ENCODE measurements at regions not wholly inside any gene's neighbourhood (a gene's known extent, or its start where the extent isn't known, plus 50 kb on each side); places are given as distances from the start of the nearest gene placed in this dataset.

DNA sequence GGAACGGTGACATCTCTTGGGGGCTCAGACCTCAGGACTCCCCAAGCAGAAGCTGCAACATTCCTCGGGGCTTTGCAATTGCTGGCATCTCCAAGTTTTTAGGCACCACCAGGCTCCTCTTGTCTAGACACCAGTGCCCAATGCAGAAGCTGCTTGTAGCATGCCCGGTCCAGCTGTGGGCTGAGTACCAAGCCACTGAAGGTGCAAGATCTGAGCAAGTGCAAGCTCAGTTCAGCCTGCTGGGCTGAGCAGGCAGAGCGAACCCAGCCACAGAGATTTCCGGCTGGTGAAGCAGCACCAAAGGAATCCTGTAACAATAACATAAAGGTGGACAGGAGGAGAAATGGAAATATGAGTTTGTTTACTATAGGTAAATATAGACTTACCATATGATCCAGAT, 995.4 kb upstream of the B3GALT2 start:
- no peaks in the 10 kb centered on the region for H3K36me3 ChIP-seq (ENCODE audit: control insufficient read depth in 3 of 3, insufficient read depth in 3 of 3, low read length in 3 of 3)
- no peak overlapping the region for H3K9ac ChIP-seq (ENCODE audit: low read depth in 1 of 3, low read length in 3 of 3)
- peaks cover 0 to 2% (median 0%) of the 10 kb centered on the region in 3 donors for H3K9me3 ChIP-seq (ENCODE audit: control insufficient read depth in 3 of 3, low read length in 3 of 3)
- H3K4me1 ChIP-seq (ENCODE audit: control insufficient read depth in 3 of 3, insufficient read depth in 3 of 3, low read length in 3 of 3): no peaks in the 10 kb centered on the region
- no peak overlapping the region for H3K4me3 ChIP-seq (ENCODE audit: low read length in 3 of 3)
- H3K27me3 ChIP-seq (ENCODE audit: control insufficient read depth in 3 of 3, insufficient read depth in 3 of 3, low read length in 3 of 3): no peaks in the 10 kb centered on the region
- no peak overlapping the region for H3K27ac ChIP-seq (ENCODE audit: low read depth, low read length)

- Histone ChIP-seq H3K9me3 (ENCODE audit: control insufficient read depth in 3 of 3, low read length in 3 of 3) (no peaks in the 10 kb centered on the region), H3K27ac (ENCODE audit: low read depth, low read length) (no peak overlapping the region), H3K4me3 (ENCODE audit: low read length in 3 of 3) (no peak overlapping the region), H3K27me3 (ENCODE audit: control insufficient read depth in 3 of 3, insufficient read depth in 3 of 3, low read length in 3 of 3) (no peaks in the 10 kb centered on the region), H3K4me1 (ENCODE audit: control insufficient read depth in 3 of 3, insufficient read depth in 3 of 3, low read length in 3 of 3) (no peaks in the 10 kb centered on the region), H3K36me3 (ENCODE audit: control insufficient read depth in 3 of 3, insufficient read depth in 3 of 3, low read length in 3 of 3) (no peaks in the 10 kb centered on the region), H3K9ac (ENCODE audit: low read depth in 1 of 3, low read length in 3 of 3) (no peak overlapping the region)
These were observed 989.8 kb upstream of the B3GALT2 start for GRCh38 chr1:194176212-194176611.

- no peak overlapping the region for H3K9ac ChIP-seq (ENCODE audit: low read depth in 1 of 3, low read length in 3 of 3)
- no peaks in the 10 kb centered on the region for H3K36me3 ChIP-seq (ENCODE audit: control insufficient read depth in 3 of 3, insufficient read depth in 3 of 3, low read length in 3 of 3)
- no peaks in the 10 kb centered on the region for H3K4me1 ChIP-seq (ENCODE audit: control insufficient read depth in 3 of 3, insufficient read depth in 3 of 3, low read length in 3 of 3)
- H3K9me3 ChIP-seq (ENCODE audit: control insufficient read depth in 3 of 3, low read length in 3 of 3): no peaks in the 10 kb centered on the region
- H3K27ac ChIP-seq (ENCODE audit: low read depth, low read length): no peak overlapping the region
- H3K4me3 ChIP-seq (ENCODE audit: low read length in 3 of 3): no peak overlapping the region
- H3K27me3 ChIP-seq (ENCODE audit: control insufficient read depth in 3 of 3, insufficient read depth in 3 of 3, low read length in 3 of 3): no peaks in the 10 kb centered on the region
These were observed 988.8 kb upstream of the B3GALT2 start for GRCh38 chr1:194175251-194175650.

GRCh38 chr1:194174528-194174927, 988.1 kb upstream of the B3GALT2 start:
- Histone ChIP-seq H3K4me1 (ENCODE audit: control insufficient read depth in 3 of 3, insufficient read depth in 3 of 3, low read length in 3 of 3) (no peaks in the 10 kb centered on the region), H3K9me3 (ENCODE audit: control insufficient read depth in 3 of 3, low read length in 3 of 3) (no peaks in the 10 kb centered on the region), H3K4me3 (ENCODE audit: low read length in 3 of 3) (no peak overlapping the region), H3K27ac (ENCODE audit: low read depth, low read length) (no peak overlapping the region), H3K9ac (ENCODE audit: low read depth in 1 of 3, low read length in 3 of 3) (no peak overlapping the region), H3K36me3 (ENCODE audit: control insufficient read depth in 3 of 3, insufficient read depth in 3 of 3, low read length in 3 of 3) (no peaks in the 10 kb centered on the region), H3K27me3 (ENCODE audit: control insufficient read depth in 3 of 3, insufficient read depth in 3 of 3, low read length in 3 of 3) (no peaks in the 10 kb centered on the region)

GRCh38 chr1:194171596-194171995, 985.2 kb upstream of the B3GALT2 start:
- Histone ChIP-seq H3K9me3 (ENCODE audit: control insufficient read depth in 3 of 3, low read length in 3 of 3) (no peaks in the 10 kb centered on the region), H3K27me3 (ENCODE audit: control insufficient read depth in 3 of 3, insufficient read depth in 3 of 3, low read length in 3 of 3) (no peaks in the 10 kb centered on the region), H3K4me3 (ENCODE audit: low read length in 3 of 3) (no peak overlapping the region), H3K9ac (ENCODE audit: low read depth in 1 of 3, low read length in 3 of 3) (no peak overlapping the region), H3K27ac (ENCODE audit: low read depth, low read length) (no peak overlapping the region), H3K4me1 (ENCODE audit: control insufficient read depth in 3 of 3, insufficient read depth in 3 of 3, low read length in 3 of 3) (no peaks in the 10 kb centered on the region), H3K36me3 (ENCODE audit: control insufficient read depth in 3 of 3, insufficient read depth in 3 of 3, low read length in 3 of 3) (no peaks in the 10 kb centered on the region)

- H3K4me3 ChIP-seq (ENCODE audit: low read length in 3 of 3): no peak overlapping the region
- H3K27me3 ChIP-seq (ENCODE audit: control insufficient read depth in 3 of 3, insufficient read depth in 3 of 3, low read length in 3 of 3): no peaks in the 10 kb centered on the region
- H3K27ac ChIP-seq (ENCODE audit: low read depth, low read length): no peak overlapping the region
- no peak overlapping the region for H3K9ac ChIP-seq (ENCODE audit: low read depth in 1 of 3, low read length in 3 of 3)
- no peaks in the 10 kb centered on the region for H3K36me3 ChIP-seq (ENCODE audit: control insufficient read depth in 3 of 3, insufficient read depth in 3 of 3, low read length in 3 of 3)
- no peaks in the 10 kb centered on the region for H3K9me3 ChIP-seq (ENCODE audit: control insufficient read depth in 3 of 3, low read length in 3 of 3)
- no peaks in the 10 kb centered on the region for H3K4me1 ChIP-seq (ENCODE audit: control insufficient read depth in 3 of 3, insufficient read depth in 3 of 3, low read length in 3 of 3)
These were observed 981.7 kb upstream of the B3GALT2 start for GRCh38 chr1:194167956-194168640.

DNA sequence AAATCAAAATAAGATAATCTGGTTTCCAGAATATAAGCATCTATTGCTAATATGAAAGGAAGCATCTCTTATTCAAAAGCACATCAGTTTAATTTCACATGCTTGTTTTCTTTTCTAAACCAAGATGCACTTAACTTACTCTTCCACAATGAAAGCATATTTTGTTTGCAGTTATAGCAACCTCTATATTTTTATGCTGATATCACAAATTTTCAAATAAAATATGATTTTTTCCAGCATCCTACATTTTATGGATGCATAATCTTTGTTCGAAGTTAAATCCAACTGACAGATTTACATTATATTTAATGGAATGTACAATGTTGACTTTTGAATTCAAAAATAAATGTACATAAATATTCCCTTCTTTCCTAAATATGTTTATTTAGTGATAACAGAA, 978.3 kb upstream of the B3GALT2 start:
- no peak overlapping the region for H3K4me3 ChIP-seq (ENCODE audit: low read length in 3 of 3)
- no peaks in the 10 kb centered on the region for H3K4me1 ChIP-seq (ENCODE audit: control insufficient read depth in 3 of 3, insufficient read depth in 3 of 3, low read length in 3 of 3)
- H3K36me3 ChIP-seq (ENCODE audit: control insufficient read depth in 3 of 3, insufficient read depth in 3 of 3, low read length in 3 of 3): no peaks in the 10 kb centered on the region
- H3K9me3 ChIP-seq (ENCODE audit: control insufficient read depth in 3 of 3, low read length in 3 of 3): no peaks in the 10 kb centered on the region
- H3K9ac ChIP-seq (ENCODE audit: low read depth in 1 of 3, low read length in 3 of 3): no peak overlapping the region
- H3K27me3 ChIP-seq (ENCODE audit: control insufficient read depth in 3 of 3, insufficient read depth in 3 of 3, low read length in 3 of 3): no peaks in the 10 kb centered on the region
- no peak overlapping the region for H3K27ac ChIP-seq (ENCODE audit: low read depth, low read length)

DNA sequence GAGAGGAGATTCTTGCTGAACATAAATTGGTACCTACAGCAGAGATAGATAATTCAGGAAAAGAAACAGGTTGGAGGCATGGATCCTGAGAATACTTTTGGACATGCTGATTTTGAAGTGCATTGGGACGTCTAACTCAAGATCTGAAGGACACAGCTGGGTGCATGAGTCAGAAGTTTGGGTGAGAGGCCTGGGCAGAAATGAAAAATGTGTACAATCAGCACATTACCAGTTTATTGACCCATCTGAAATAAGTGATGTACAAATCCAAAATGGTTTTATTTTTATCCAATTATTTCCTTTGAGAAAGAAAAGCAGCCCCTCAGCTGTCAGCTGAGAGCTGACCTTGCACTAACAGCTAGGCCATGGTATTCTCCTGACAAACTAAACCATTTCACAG, 975.2 kb upstream of the B3GALT2 start:
- Histone ChIP-seq H3K4me3 (ENCODE audit: low read length in 3 of 3) (no peak overlapping the region), H3K9me3 (ENCODE audit: control insufficient read depth in 3 of 3, low read length in 3 of 3) (peaks cover 0 to 4% (median 0%) of the 10 kb centered on the region in 3 donors), H3K9ac (ENCODE audit: low read depth in 1 of 3, low read length in 3 of 3) (no peak overlapping the region)

DNA sequence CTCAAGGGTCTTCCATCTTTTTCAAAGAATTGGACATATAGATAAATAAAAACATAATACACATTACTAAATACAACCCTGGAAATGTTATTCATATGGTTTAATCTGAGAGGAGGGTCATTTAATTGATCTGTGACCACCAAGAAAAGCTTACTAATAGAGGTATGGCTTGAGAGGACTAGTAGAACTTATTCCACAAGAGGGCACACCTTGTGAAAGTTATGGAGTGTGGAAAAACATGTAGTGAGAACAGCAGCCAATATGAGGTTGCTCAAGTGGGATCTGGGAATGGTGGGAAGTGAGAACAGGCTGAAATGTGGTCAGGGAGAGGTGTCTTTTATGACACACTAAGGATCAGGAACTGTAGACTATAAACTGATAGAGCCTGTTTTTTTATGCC, 973.5 kb upstream of the B3GALT2 start:
- H3K27me3 ChIP-seq (ENCODE audit: control insufficient read depth in 3 of 3, insufficient read depth in 3 of 3, low read length in 3 of 3): no peaks in the 10 kb centered on the region
- H3K27ac ChIP-seq (ENCODE audit: low read depth, low read length): no peak overlapping the region
- H3K9ac ChIP-seq (ENCODE audit: low read depth in 1 of 3, low read length in 3 of 3): no peak overlapping the region
- H3K36me3 ChIP-seq (ENCODE audit: control insufficient read depth in 3 of 3, insufficient read depth in 3 of 3, low read length in 3 of 3): no peaks in the 10 kb centered on the region
- H3K9me3 ChIP-seq (ENCODE audit: control insufficient read depth in 3 of 3, low read length in 3 of 3): peaks cover 0 to 4% (median 0%) of the 10 kb centered on the region in 3 donors
- H3K4me3 ChIP-seq (ENCODE audit: low read length in 3 of 3): no peak overlapping the region
- H3K4me1 ChIP-seq (ENCODE audit: control insufficient read depth in 3 of 3, insufficient read depth in 3 of 3, low read length in 3 of 3): no peaks in the 10 kb centered on the region

More for the DNA sequence above, 975.2 kb upstream of the B3GALT2 start:
- no peak overlapping the region for H3K27ac ChIP-seq (ENCODE audit: low read depth, low read length)
- no peaks in the 10 kb centered on the region for H3K36me3 ChIP-seq (ENCODE audit: control insufficient read depth in 3 of 3, insufficient read depth in 3 of 3, low read length in 3 of 3)
- no peaks in the 10 kb centered on the region for H3K4me1 ChIP-seq (ENCODE audit: control insufficient read depth in 3 of 3, insufficient read depth in 3 of 3, low read length in 3 of 3)
- no peaks in the 10 kb centered on the region for H3K27me3 ChIP-seq (ENCODE audit: control insufficient read depth in 3 of 3, insufficient read depth in 3 of 3, low read length in 3 of 3)

DNA sequence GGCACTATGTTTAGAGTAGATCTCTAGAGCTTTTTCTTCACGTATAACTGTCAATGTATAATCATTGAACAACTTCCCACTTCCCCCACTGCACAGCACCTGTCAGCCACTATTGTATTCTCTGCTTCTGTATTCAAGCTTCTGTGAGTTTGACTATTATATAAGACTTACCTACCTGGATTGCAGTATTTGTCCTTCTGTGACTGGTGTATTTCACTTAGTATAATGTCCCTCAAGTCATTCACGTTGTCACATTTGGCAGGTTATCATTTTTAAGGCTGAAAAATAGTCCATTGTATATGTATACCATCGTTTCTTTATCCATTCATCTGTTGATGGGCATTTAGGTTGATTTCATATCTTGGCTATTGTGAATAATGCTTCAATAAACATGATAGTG, 969.5 kb upstream of the B3GALT2 start:
- Histone ChIP-seq H3K9me3 (ENCODE audit: control insufficient read depth in 3 of 3, low read length in 3 of 3) (peaks cover 0 to 4% (median 0%) of the 10 kb centered on the region in 3 donors), H3K27me3 (ENCODE audit: control insufficient read depth in 3 of 3, insufficient read depth in 3 of 3, low read length in 3 of 3) (no peaks in the 10 kb centered on the region), H3K4me1 (ENCODE audit: control insufficient read depth in 3 of 3, insufficient read depth in 3 of 3, low read length in 3 of 3) (no peaks in the 10 kb centered on the region), H3K27ac (ENCODE audit: low read depth, low read length) (no peak overlapping the region), H3K36me3 (ENCODE audit: control insufficient read depth in 3 of 3, insufficient read depth in 3 of 3, low read length in 3 of 3) (no peaks in the 10 kb centered on the region), H3K9ac (ENCODE audit: low read depth in 1 of 3, low read length in 3 of 3) (no peak overlapping the region), H3K4me3 (ENCODE audit: low read length in 3 of 3) (no peak overlapping the region)
